Loucy (cell line): ENCODE measurements at regions not wholly inside any gene's neighbourhood (a gene's known extent, or its start where the extent isn't known, plus 50 kb on each side); places are given as distances from the start of the nearest gene placed in this dataset.

Experiments used
- H2AFZ ChIP-seq: fragments of 200-600 bp; sonication (generic); 2 replicates; pipeline ENCODE4 v1.6.0; 2016; ENCODE audit warnings: antibody characterized with exemption, mild to moderate bottlenecking, low read length, moderate library complexity
- H3F3A ChIP-seq: fragments of 200-600 bp; 2 replicates; pipeline ENCODE4 v1.6.0; 2016; ENCODE audit warnings: antibody characterized with exemption, low read depth, mild to moderate bottlenecking
- H3K27me3 ChIP-seq: fragments of 200-600 bp; sonication (generic); 2 replicates; pipeline ENCODE4 v1.6.1; 2014; ENCODE audit warnings: low read length, mild to moderate bottlenecking; ENCODE audit not compliant: insufficient read depth, poor library complexity, severe bottlenecking
- H3K36me3 ChIP-seq: fragments of 200-600 bp; sonication (generic); 2 replicates; pipeline ENCODE4 v1.6.1; 2016; ENCODE audit warnings: low read length; ENCODE audit not compliant: insufficient read depth
- H3K4me1 ChIP-seq: fragments of 200-600 bp; sonication (generic); 2 replicates; pipeline ENCODE4 v1.5.1; 2014; ENCODE audit warnings: low read length, mild to moderate bottlenecking; ENCODE audit not compliant: insufficient read depth, poor library complexity, severe bottlenecking
- H3K4me2 ChIP-seq: fragments of 200-600 bp; sonication (generic); 2 replicates; pipeline ENCODE4 v1.6.0; 2014; ENCODE audit warnings: antibody characterized with exemption, low read length, low read depth, mild to moderate bottlenecking; ENCODE audit not compliant: poor library complexity, severe bottlenecking
- H3K4me3 ChIP-seq: fragments of 200-600 bp; sonication (generic); 2 replicates; pipeline ENCODE4 v1.5.1; 2014; ENCODE audit warnings: low read length, mild to moderate bottlenecking, mixed read lengths; ENCODE audit not compliant: poor library complexity, severe bottlenecking
- H3K79me2 ChIP-seq: fragments of 200-600 bp; sonication (generic); 2 replicates; pipeline ENCODE4 v1.6.1; 2014; ENCODE audit warnings: low read length; ENCODE audit not compliant: insufficient read depth
- H3K9ac ChIP-seq: fragments of 200-600 bp; sonication (generic); 2 replicates; pipeline ENCODE4 v1.6.0; 2014; ENCODE audit warnings: mild to moderate bottlenecking, low read depth, low read length, moderate library complexity; ENCODE audit not compliant: poor library complexity, severe bottlenecking
- H3K9me2 ChIP-seq: fragments of 200-600 bp; sonication (generic); replicated peaks from 2 replicates; pipeline ENCODE4 v1.6.1; 2016; ENCODE audit warnings: low read depth, low read length, mixed read lengths
- H3K9me3 ChIP-seq: fragments of 200-600 bp; sonication (generic); 2 replicates; pipeline ENCODE4 v1.6.1; 2014; ENCODE audit warnings: mild to moderate bottlenecking, antibody characterized with exemption, low read length, low read depth; ENCODE audit not compliant: insufficient read depth
- H4K20me1 ChIP-seq: fragments of 200-600 bp; sonication (generic); 2 replicates; pipeline ENCODE4 v1.6.0; 2014; ENCODE audit warnings: antibody characterized with exemption, low read length, mild to moderate bottlenecking; ENCODE audit not compliant: insufficient read depth, poor library complexity, severe bottlenecking
- CTCF ChIP-seq: fragments of 200-600 bp; sonication (generic); conservative IDR thresholded peaks from 2 replicates; pipeline ENCODE4 v1.5.1; 2014; ENCODE audit warnings: mild to moderate bottlenecking, antibody characterized with exemption, low read length
- EZH2phosphoT487 ChIP-seq: fragments of 200-600 bp; IDR thresholded peaks from 2 replicates; pipeline ENCODE4 v1.6.1; 2018; ENCODE audit warnings: antibody characterized with exemption, mild to moderate bottlenecking, moderate library complexity, borderline replicate concordance

GRCh38 chr16:87080571-87081167 is 236.5 kb downstream of the C16orf95 start:
- Histone ChIP-seq H2AFZ (no peak overlapping the region), H3K9me2 (no peaks in the 10 kb centered on the region), H3K4me1 (no peaks in the 10 kb centered on the region), H3K36me3 (no peaks in the 10 kb centered on the region), H3K9ac (no peak overlapping the region), H3K27me3 (no peaks in the 10 kb centered on the region), H4K20me1 (no peaks in the 10 kb centered on the region), H3K9me3 (peaks cover 24% of the 10 kb centered on the region), H3K4me2 (no peak overlapping the region), H3K79me2 (no peaks in the 10 kb centered on the region), H3K4me3 (no peak overlapping the region), H3F3A (no peaks in the 10 kb centered on the region)
- TF ChIP-seq CTCF (no peak), EZH2phosphoT487 (no peak)

- Histone ChIP-seq H3F3A (no peaks in the 10 kb centered on the region), H3K9ac (no peak overlapping the region), H3K4me3 (no peak overlapping the region), H3K4me2 (no peak overlapping the region), H3K27me3 (no peaks in the 10 kb centered on the region), H3K4me1 (no peaks in the 10 kb centered on the region), H3K36me3 (no peaks in the 10 kb centered on the region), H3K9me2 (no peaks in the 10 kb centered on the region), H2AFZ (no peak overlapping the region), H4K20me1 (no peaks in the 10 kb centered on the region), H3K79me2 (no peaks in the 10 kb centered on the region), H3K9me3 (peaks cover 19% of the 10 kb centered on the region; the same call in 1 of the 2 replicates)
- no peak for TF ChIP-seq CTCF
- TF ChIP-seq EZH2phosphoT487, result no peak
Measured at GRCh38 chr16:87085441-87085840, 231.8 kb downstream of the C16orf95 start.

GRCh38 chr16:87086156-87086555 is 231.0 kb downstream of the C16orf95 start:
- no peak overlapping the region for H3K4me3 ChIP-seq
- no peak for TF ChIP-seq EZH2phosphoT487
- no peak for TF ChIP-seq CTCF
- H2AFZ ChIP-seq, result no peak overlapping the region
- no peaks in the 10 kb centered on the region for H3K27me3 ChIP-seq
- no peaks in the 10 kb centered on the region for H4K20me1 ChIP-seq
- peaks cover 14% of the 10 kb centered on the region; the same call in 1 of the 2 replicates for H3K9me3 ChIP-seq
- H3K36me3 ChIP-seq, result no peaks in the 10 kb centered on the region
- H3K9me2 ChIP-seq, result no peaks in the 10 kb centered on the region
- H3K4me1 ChIP-seq, result no peaks in the 10 kb centered on the region
- H3K9ac ChIP-seq, result no peak overlapping the region
- no peak overlapping the region for H3K4me2 ChIP-seq
- H3K79me2 ChIP-seq, result no peaks in the 10 kb centered on the region
- H3F3A ChIP-seq, result no peaks in the 10 kb centered on the region
